GM21529 (cell line): ENCODE measurements at regions not wholly inside any gene's neighbourhood (a gene's known extent, or its start where the extent isn't known, plus 50 kb on each side); places are given as distances from the start of the nearest gene placed in this dataset.
"Not testable (repeated sequence)": the region's sequence is repeated elsewhere in the genome, so short reads cannot be mapped to it uniquely, and the experiment has no call there.

Experiments used
- ATAC-seq: cut with Tn5 transposase; IDR thresholded peaks from one replicate; pipeline ENCODE4 v1.9.1; 2021; ENCODE audit not compliant: unreplicated experiment

DNA sequence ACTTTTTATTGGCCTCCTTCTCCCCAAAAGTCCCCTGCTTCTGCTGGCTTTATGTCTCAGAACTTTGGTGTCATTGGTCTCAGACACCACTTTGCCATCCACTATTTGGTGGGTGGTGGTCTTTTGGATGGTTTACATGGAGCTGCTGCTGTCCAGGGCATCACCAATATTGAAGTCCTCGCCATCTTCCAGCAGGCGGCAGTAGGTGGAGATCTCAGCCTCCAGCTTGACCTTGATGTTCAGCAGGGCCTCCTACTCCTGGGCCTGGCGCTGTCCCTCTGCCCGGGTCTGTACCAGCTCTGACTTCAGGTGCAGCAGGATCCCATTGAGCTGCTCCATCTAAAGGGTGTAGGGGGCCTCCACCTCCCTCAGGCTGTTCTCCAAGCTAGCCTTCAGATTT is 148.4 kb upstream of the FOXA2 start:
- no peak for ATAC-seq

DNA sequence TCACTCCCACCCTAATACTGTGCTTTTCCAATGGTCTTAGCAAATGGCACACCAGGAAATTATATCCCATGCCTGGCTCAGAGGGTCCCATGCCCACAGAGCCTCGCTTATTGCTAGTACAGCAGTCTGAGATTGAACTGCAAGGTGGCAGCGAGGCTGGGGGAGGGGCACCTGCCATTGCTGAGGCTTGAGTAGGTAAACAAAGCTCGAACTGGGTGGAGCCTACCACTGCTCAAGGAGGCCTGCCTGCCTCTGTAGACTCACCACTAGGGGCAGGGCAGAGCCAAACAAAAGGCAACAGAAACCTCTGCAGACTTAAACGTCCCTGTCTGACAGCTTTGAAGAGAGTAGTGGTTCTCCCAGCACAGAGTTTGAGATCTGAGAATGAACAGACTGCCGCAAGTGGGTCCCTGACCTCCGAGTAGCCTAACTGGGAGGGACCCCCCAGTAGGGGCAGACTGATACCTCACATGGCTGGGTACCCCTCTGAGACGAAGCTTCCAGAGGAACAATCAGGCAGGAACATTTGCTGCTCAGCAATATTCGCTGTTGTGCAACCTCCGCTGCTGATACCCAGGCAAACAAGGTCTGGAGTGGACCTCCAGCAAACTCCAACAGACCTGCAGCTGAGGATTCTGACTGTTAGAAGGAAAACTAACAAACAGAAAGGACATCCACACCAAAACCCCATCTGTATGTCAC is 150.7 kb upstream of the FOXA2 start:
- ATAC-seq: not testable (repeated sequence)

DNA sequence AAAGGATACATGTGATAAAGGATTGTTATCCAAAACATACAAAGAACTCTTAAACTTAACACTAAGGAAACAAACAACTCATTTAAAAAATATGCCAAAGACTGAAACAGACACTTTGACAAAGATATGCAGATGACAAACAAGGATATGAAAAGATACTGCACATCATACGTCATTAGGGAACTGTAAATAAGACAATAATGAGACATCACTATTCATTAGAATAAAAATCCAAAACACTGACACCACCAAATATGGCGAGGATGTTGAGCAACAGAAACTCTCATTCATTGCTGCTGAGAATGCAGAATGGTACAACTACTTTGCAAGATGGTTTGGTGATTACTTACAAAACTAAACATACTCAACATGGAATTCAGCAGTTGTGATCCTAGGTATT is 156.5 kb upstream of the FOXA2 start:
- no peak for ATAC-seq

DNA sequence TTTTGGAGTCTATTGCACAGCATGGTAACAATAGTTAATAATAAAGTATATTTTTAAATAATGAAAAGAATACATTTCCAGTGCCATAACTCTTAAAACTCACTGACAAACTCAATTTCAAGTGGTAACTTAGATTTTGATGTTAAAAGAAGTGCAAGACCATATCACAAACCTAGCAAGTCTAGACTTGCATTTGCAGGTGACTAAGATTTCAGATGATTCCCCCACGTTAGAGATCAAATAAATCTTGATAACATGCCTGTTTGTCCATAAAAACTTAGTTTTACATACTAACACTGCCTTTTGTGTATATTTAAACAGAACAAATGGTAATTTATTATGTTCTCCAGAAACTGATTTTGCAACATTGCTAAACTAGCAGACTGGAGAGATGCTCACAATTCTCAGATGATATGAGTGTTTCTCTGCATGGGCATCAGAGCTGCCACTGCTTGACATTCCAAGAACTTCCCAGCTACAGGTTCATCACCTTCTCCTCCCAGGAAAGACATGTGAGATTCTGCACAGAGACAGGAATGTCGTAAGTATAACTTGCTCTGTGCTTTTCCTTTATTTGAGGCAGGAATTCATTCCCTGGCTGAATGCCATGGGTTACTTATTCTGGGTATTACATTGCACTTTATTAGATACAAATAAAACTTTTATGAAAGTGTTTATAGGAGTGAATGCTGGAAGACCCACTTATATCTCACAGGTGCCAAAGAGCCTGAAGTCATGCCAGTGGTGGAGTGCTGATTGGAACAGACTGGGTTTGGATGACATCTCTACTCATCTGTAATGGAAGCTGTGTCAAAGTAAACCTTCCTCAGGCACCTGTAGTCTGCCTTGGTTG is 160.2 kb upstream of the FOXA2 start:
- no peak for ATAC-seq

DNA sequence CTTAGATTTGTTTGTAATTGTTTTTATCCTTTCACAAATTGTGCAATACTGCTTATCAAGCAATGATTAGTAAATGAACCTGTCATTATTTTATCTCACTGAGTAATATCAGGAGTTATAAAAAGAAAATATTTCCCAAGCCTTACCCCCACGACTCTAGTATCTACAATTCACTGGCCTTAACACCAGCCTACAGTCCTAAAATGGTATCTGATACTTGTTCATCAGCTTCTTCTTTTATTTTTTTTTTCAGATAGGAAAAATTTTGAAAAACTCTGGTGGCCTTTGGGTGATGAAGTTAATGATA is 160.8 kb upstream of the FOXA2 start:
- ATAC-seq: no peak

DNA sequence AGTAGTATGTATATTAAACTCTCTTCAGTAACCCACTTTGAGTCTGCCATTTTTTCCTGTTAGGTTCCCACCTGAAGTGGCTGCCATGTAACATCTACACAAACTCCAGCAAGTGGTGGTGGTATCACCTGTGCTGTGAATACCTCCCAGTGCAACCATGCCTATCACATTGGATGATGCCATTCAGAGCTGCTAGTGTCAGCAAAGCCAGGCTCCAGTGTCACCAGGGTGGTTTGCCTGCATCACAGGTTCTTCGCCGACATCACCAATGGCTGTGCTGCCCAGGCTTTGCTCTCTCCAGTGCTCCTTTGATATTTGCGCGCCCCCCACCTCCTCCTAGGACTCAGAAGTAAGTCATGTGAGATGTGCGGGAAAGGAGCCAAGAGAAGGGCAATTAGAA is 162.6 kb upstream of the FOXA2 start:
- no peak for ATAC-seq

DNA sequence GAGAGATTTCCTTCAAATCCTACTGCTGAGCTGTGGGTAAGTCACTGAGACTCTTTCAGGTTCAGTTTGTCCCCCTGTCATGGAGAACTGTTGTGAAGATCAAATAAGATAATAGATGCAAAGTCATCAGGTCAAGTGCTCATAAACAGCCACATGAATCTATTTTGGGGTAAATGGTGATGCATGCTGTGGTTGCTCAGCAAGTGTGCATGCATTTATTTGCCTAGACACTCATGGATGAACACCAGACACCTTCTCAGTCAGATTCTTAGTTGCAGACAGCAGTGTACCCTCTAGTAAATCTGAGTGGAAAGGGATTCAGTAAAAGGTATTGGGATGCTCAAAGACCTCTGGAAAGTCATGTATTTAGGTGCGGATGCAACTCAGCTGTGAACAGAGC is 168.0 kb upstream of the FOXA2 start:
- ATAC-seq: no peak

DNA sequence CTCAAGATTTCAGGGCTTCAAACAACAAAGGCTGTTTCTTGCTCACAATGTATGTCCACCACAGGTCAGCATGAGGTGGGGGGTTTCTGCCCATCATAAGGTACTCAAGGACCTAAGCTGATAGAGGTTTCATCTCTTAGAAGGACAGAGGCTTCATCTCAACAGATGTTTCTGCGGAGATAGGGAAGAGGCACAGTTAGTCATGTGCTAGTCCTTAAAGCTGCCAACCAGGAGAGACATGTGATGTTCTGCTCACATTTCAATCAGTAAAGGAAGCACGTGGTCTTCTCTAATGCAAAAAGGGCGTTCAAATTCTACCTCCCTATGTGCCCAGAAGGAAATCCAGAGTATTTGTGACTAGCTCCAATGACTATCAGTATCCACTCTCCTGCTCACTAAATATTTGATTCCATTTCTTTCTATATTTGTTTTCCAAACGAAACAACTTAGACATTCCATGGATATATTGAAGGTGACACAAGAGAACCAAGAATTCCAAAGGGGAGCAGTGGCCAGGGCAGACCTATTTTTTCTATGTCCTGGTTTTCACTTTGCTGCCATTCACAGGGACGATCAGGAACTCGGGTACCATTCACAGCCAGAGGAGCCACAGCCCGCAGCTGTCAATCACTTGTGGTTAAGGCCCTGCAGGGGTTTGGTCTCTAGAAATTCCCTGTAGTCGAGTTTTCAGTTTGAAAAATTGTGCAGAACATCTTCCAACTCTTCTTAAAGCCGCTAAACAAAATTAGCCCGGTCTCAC is 173.2 kb upstream of the FOXA2 start:
- no peak for ATAC-seq

DNA sequence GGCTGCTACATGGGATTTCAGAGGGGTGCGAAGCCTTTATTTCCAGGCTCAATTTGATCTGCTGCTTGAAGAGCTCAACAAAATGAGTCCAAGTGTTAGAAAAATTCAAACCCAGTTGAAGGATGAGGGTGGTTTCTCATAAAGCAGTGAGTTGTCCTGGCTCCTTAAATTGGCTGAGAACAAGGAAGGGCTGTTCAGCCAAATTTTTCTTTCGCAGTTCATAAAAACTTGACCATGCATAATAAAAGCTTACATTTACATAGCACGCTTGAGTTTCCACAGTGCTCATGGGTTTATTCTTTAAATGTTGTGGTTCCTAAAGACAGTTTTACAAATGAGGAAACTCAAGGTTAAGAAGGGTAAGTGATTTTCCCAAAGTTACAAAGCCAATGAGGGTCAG is 174.4 kb upstream of the FOXA2 start:
- ATAC-seq: no peak

DNA sequence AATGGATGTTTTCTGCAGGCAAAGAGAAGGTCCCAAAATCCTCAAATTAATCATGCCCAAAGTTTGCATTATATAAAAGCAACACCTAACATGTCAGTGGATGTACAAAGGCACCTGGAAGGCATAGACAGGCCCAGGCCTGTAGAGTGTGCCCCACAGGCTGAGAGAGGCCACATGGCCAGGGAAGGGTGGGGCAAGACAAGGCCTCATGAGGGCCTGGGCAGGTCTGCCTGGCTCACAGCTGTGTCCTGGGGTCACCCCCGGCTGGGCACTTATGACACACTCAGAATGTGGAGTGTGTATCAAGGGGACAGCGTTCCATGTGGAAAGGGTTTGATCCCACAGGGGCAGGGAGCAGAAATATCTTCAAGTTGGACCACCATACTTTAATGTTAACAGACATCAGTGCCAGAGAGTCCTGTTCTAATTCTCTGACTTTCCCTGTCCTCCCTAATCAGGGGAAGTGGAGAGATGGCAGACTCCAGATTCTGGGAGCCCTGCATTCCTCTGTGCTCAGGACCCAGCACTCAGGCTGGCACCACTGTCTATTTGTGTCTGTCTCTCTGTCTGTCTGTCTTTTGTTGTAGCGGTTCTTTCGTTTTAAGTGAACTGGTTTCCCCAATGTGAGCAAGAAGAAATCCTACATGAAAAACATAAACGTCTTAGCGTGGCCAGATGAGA is 178.3 kb upstream of the FOXA2 start:
- no peak for ATAC-seq

DNA sequence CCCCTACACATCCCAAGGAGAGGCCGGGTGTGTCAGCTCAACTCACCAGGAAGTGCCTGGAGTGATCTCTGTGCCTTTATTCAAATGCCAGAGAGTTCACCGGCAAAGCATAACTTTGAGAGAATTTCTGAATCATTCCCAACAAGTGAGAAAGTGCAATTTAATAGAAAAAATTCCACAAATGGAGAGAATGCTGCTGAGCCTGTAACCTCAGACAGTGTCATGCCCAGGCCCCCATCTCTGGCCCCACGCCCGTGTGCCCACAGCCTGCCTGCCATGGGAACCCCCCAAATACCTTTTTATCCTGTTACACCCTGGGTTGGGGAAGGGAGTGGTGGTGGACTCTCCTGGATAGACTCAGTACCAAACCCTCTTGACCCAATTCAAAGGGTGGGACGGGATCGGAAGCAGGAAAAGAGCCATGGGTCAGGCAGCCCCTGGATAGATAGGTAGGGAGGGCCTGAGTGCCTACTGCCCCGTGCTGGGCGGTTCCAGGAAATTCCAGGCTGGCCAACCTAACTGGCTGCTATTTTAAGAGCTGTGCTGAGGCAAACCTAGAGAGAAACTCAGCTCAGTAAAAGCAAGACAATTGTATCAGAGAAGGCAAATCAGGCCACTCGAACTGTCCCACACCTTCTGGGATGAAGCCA is 179.0 kb upstream of the FOXA2 start:
- no peak for ATAC-seq

DNA sequence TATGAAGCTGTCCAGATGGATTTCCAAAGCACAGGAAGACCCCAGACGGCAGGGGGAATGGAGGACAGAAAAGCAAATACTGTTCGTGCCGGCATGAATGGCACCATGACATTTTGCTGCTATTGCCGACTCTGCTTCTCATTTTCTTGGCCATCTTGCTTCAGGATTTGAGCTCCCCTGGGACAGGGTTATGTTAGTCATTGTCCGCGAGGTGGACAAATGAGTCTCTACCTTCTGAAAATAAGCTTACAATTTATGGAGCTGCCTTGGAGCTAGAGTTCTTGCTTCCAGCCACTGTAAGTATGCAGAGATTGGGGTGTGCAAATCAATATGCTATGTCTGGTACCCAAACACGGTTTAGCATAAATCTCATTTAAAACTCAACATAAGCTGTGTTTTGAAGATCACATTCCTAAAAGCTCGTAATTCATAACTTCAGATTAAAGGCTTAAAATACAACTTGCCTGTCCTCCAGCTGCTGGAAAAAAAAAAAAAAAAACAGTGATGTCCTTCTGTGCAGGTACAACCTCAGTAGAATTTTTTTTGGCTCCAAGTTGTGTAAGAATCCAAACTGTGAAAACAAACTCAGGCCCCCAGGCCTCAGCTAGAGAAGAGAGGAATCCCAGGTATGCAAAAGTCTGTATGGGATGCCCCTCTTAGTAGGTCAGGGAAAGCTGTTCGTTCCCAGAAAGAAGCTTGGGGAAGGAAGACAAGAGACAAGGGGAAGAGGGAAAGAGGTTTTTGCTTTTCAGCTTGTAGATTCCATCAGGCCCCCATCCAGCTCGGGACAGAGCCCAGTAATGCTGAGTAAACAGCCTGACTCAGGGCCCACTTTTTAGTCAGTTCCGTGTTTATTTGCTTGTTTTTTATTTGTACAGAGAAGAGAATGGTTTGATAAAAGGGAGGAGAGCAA is 184.2 kb upstream of the FOXA2 start:
- ATAC-seq: no peak

DNA sequence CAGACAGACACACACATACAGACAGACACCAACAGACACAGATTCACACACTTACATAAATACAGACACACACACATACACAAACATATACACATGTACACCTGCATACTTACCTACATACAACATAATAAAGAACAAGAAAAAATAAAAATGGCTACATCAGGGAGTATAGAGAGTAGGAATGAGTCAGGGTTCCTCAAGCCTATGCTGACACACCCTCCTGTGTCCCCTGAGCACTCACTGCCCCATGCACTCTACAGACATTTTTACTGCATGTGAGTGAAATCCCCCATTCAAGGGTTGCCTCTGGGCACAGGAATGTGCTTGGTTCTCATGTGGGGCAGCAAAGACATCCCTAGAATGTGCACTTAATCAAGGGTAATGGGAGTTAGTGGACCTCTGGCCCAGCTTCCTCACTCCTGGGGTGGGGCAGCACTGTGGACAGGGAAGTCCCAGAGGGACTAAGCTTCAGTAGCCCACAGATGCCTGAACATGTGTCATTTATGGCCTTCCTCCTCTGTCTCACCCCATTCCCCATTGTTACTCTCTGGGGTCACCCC is 185.9 kb upstream of the FOXA2 start:
- no peak for ATAC-seq

DNA sequence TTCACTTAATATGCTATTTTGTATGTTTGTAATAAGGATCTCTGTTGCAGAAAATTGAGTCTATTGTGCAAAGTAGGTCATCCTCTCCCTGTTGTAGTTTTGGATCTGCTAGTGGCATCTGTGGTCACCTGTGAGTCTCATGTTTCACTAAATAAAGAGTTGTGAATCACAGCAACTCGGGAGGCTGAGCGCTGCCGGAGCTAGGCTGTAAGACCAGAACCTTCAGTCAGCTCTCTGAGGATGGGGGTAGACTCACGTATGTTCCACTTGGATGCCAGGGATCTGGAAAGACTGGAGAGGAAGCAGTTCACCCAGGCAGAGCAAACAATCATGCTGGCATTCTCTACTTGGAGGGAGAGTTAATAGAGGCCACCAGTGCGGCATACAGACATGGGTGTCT is 187.3 kb upstream of the FOXA2 start:
- ATAC-seq: no peak

DNA sequence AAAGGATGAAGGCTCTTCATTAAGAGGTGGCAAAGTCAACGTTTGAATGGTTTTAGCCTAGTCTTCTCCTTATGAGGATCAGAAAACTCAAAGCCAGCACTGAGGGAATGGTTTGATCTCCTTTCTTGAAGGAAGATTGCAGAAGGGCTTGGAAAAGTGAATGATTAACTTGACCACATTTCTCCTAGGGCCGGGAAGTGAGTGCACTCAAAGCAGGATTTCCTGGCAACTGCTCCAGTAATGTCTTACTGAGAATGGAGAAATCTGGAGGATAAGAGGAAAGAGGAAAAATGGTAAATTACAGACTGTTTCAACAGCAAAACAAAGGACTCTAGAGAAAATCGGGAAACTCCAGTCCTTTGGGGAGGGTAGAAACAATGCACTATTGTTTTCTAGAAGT is 189.0 kb upstream of the FOXA2 start:
- no peak for ATAC-seq

DNA sequence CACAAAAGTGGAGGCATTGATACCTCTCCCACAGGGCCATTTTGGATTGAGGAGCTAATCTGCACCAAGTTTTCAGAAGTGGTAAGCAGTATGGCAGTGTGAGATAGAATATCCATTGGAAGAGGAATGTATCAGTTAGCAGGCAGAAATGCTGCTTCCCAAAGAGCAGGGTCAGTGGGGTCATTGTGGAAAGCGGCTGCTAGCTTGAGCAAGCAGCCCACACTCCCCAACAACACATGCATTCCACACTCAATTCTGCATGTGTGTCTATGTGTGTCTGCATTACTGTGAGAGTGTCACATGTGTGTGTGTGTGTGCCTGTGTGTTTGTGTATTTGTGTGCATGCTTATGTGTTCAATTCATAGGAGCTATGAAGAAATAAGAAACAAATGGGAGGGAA is 190.9 kb upstream of the FOXA2 start:
- no peak for ATAC-seq

DNA sequence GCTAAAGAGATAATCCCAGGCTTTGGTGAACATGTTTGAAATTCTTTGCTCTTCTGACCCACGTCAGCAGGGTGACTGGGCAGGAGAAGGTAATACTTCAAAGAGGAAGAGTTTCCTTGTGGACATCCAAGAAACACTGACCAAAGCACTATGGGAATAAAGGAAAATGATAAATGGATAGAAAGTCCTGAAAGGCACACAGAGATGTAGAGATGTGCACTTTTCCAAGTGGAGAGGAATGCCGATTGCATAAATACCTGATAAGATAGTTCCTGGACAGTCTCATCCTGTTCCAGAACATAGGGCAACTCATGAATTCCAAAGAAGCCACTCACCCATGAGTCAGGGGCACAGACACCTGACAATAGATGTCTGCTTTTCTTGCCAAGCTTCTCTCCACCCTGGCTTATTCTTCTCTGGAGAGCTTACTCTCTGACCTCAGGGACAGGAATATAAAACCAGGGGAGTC is 191.3 kb upstream of the FOXA2 start:
- ATAC-seq: no peak

DNA sequence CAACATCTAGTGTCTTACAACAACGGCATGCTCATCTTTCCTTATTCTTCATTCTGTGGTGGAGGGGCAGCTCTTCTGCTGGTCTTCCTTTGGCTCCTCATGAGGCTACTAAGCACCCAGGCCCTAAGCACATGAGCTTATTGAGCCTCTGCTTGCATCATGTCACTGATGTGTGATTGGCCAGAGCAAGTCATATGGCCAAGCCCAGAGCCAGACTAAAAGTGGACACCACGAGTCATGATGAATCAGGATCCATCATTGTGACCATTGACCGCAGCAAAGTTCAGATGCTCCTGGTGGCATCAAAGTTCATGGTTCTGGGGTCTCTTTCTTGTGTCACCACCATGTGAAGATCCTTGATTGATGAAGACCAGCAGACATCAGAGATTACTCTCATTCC is 192.0 kb upstream of the FOXA2 start:
- ATAC-seq: no peak

DNA sequence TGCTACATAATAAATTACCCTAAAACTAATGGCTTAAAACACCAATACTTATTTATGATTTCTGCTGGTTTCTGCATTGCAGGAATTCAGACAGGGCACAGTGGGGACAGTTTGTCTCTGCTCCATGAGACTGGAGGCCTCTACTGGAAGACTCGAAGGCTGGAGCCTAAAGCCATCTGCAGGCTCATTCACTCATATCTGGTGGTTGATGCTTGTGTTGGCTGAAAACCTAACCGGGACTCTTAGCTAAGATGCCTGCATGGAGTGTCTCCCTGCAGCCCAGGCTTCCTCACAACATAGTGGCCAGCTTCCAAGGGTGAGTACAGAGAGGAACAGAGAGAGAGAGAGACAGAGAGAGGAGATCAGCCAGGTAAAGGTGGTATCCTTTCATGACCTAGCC is 195.5 kb upstream of the FOXA2 start:
- ATAC-seq: no peak

DNA sequence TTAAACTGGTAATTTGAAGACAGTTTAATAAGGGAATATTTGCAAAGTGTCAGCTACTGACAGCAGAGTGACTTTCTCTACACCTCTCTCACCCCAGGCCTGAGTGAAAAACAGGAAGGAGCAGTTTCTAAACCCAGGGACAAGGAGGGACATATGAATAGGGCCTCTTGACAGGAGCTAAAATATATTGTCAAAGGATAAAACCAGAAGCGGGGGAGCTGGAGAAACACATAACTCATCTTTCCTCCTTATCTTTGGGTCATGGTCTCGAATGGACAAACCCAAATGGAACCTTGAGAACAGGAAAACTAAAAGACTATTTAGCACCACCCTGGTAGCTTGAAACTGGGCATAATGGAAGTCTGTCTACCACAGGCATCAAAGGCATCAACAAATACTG is 197.5 kb upstream of the FOXA2 start:
- no peak for ATAC-seq
